DND-41 (cell line): ENCODE measurements at regions not wholly inside any gene's neighbourhood (a gene's known extent, or its start where the extent isn't known, plus 50 kb on each side); places are given as distances from the start of the nearest gene placed in this dataset.

Experiments
- CTCF ChIP-seq: IDR thresholded peaks from 2 replicates; pipeline ENCODE4 v1.5.1; 2012; ENCODE audit warnings: borderline replicate concordance, low read length, moderate library complexity, mild to moderate bottlenecking; ENCODE audit not compliant: poor library complexity, severe bottlenecking; ENCODE audit errors: extremely low read depth
- EZH2 ChIP-seq: IDR thresholded peaks from 3 replicates; pipeline ENCODE4 v1.6.1; 2012; ENCODE audit warnings: borderline replicate concordance, low read depth, mild to moderate bottlenecking, moderate library complexity, low read length, inconsistent platforms; ENCODE audit not compliant: severe bottlenecking

- TF ChIP-seq CTCF (no peak), EZH2 (no peak)
These were observed 198.1 kb downstream of the DAD1 start for GRCh38 chr14:22390824-22391461.
